HG03139 (cell line): ENCODE measurements at regions not wholly inside any gene's neighbourhood (a gene's known extent, or its start where the extent isn't known, plus 50 kb on each side); places are given as distances from the start of the nearest gene placed in this dataset.
"Not testable (repeated sequence)": the region's sequence is repeated elsewhere in the genome, so short reads cannot be mapped to it uniquely, and the experiment has no call there.

Experiments
- ATAC-seq: cut with Tn5 transposase; IDR thresholded peaks from one replicate; pipeline ENCODE4 v1.9.1; 2021; ENCODE audit not compliant: unreplicated experiment

- no peak for ATAC-seq
These were observed 60.5 kb downstream of the DSEL start for GRCh38 chr18:67455890-67456501.

- no peak for ATAC-seq
These were observed 62.6 kb downstream of the DSEL start for GRCh38 chr18:67453901-67454300.

- ATAC-seq = no peak
These were observed 64.6 kb downstream of the DSEL start for GRCh38 chr18:67451960-67452359.

- not testable (repeated sequence) for ATAC-seq
These were observed 65.4 kb downstream of the DSEL start for GRCh38 chr18:67451101-67451500.

- ATAC-seq = no peak
These were observed 82.5 kb downstream of the DSEL start for GRCh38 chr18:67433971-67434370.

- no peak for ATAC-seq
These were observed 83.7 kb downstream of the DSEL start for GRCh38 chr18:67432806-67433205.

GRCh38 chr18:67428805-67429204 lies 87.7 kb downstream of the DSEL start:
- no peak for ATAC-seq

- ATAC-seq = no peak
These were observed 88.4 kb downstream of the DSEL start for GRCh38 chr18:67428158-67428557.

- no peak for ATAC-seq
These were observed 90.0 kb downstream of the DSEL start for GRCh38 chr18:67426486-67426885.

- no peak for ATAC-seq
These were observed 90.8 kb downstream of the DSEL start for GRCh38 chr18:67425672-67426071.

GRCh38 chr18:67421651-67422050 lies 94.9 kb downstream of the DSEL start:
- no peak for ATAC-seq

- ATAC-seq = peak; percentile 90
These were observed 98.5 kb downstream of the DSEL start for GRCh38 chr18:67417864-67418523.

- ATAC-seq = no peak
These were observed 105.4 kb downstream of the DSEL start for GRCh38 chr18:67411116-67411515.

GRCh38 chr18:67410075-67411070 lies 106.1 kb downstream of the DSEL start:
- no peak for ATAC-seq

- ATAC-seq = no peak
These were observed 108.3 kb downstream of the DSEL start for GRCh38 chr18:67408240-67408639.

GRCh38 chr18:67406714-67407113 lies 109.8 kb downstream of the DSEL start:
- ATAC-seq = no peak

- no peak for ATAC-seq
These were observed 114.0 kb downstream of the DSEL start for GRCh38 chr18:67402543-67402942.

GRCh38 chr18:67400502-67401117 lies 115.9 kb downstream of the DSEL start:
- no peak for ATAC-seq

GRCh38 chr18:67386032-67386431 lies 130.5 kb downstream of the DSEL start:
- no peak for ATAC-seq

- no peak for ATAC-seq
These were observed 131.1 kb downstream of the DSEL start for GRCh38 chr18:67385455-67385854.

- not testable (repeated sequence) for ATAC-seq
These were observed 132.5 kb downstream of the DSEL start for GRCh38 chr18:67384057-67384456.
